ENCODE measurements at regions not wholly inside any gene's neighbourhood (a gene's known extent, or its start where the extent isn't known, plus 50 kb on each side); places are given as distances from the start of the nearest gene placed in this dataset.
"Not testable (repeated sequence)": the region's sequence is repeated elsewhere in the genome, so short reads cannot be mapped to it uniquely, and the experiment has no call there.

- no peak for DNase-seq (ENCODE audit: extremely low read depth, low read depth)
These were observed 336.4 kb downstream of the IL20RB start for GRCh38 chr3:137294139-137294538.

- DNase-seq (ENCODE audit: extremely low read depth, low read depth), result no peak
These were observed 337.1 kb downstream of the IL20RB start for GRCh38 chr3:137294839-137295238.

- DNase-seq (ENCODE audit: extremely low read depth, low read depth), result no peak
These were observed 337.6 kb downstream of the IL20RB start for GRCh38 chr3:137295336-137295735.

GRCh38 chr3:137296116-137296515 lies 338.3 kb downstream of the IL20RB start:
- no peak for DNase-seq (ENCODE audit: extremely low read depth, low read depth)

- no peak for DNase-seq (ENCODE audit: extremely low read depth, low read depth)
These were observed 340.0 kb downstream of the IL20RB start for GRCh38 chr3:137297770-137298169.

- DNase-seq (ENCODE audit: extremely low read depth, low read depth), result no peak
These were observed 342.9 kb downstream of the IL20RB start for GRCh38 chr3:137300703-137301102.

GRCh38 chr3:137304313-137305056 lies 346.7 kb downstream of the IL20RB start:
- DNase-seq (ENCODE audit: extremely low read depth, low read depth), result no peak

GRCh38 chr3:137324114-137324513 lies 366.3 kb downstream of the IL20RB start:
- DNase-seq (ENCODE audit: extremely low read depth, low read depth), result no peak

- DNase-seq (ENCODE audit: extremely low read depth, low read depth), result no peak
These were observed 367.4 kb downstream of the IL20RB start for GRCh38 chr3:137325170-137325569.

GRCh38 chr3:137325934-137326333 lies 368.2 kb downstream of the IL20RB start:
- DNase-seq (ENCODE audit: extremely low read depth, low read depth), result no peak

GRCh38 chr3:137329594-137329993 lies 371.8 kb downstream of the IL20RB start:
- DNase-seq (ENCODE audit: extremely low read depth, low read depth), result no peak

GRCh38 chr3:137330246-137330645 lies 372.5 kb downstream of the IL20RB start:
- no peak for DNase-seq (ENCODE audit: extremely low read depth, low read depth)

- DNase-seq (ENCODE audit: extremely low read depth, low read depth), result no peak
These were observed 374.5 kb downstream of the IL20RB start for GRCh38 chr3:137332297-137332696.

GRCh38 chr3:137335478-137335877 lies 377.7 kb downstream of the IL20RB start:
- no peak for DNase-seq (ENCODE audit: extremely low read depth, low read depth)

- DNase-seq (ENCODE audit: extremely low read depth, low read depth), result not testable (repeated sequence)
These were observed 380.6 kb downstream of the IL20RB start for GRCh38 chr3:137338400-137338799.

GRCh38 chr3:137343283-137343682 lies 385.5 kb downstream of the IL20RB start:
- no peak for DNase-seq (ENCODE audit: extremely low read depth, low read depth)

- no peak for DNase-seq (ENCODE audit: extremely low read depth, low read depth)
These were observed 389.3 kb downstream of the IL20RB start for GRCh38 chr3:137347132-137347531.

- DNase-seq (ENCODE audit: extremely low read depth, low read depth), result no peak
These were observed 390.1 kb downstream of the IL20RB start for GRCh38 chr3:137347817-137348368.

GRCh38 chr3:137348936-137349335 lies 391.2 kb downstream of the IL20RB start:
- no peak for DNase-seq (ENCODE audit: extremely low read depth, low read depth)

GRCh38 chr3:137349557-137350348 lies 392.0 kb downstream of the IL20RB start:
- DNase-seq (ENCODE audit: extremely low read depth, low read depth), result no peak

GRCh38 chr3:137360531-137361201 lies 402.9 kb downstream of the IL20RB start:
- no peak for DNase-seq (ENCODE audit: extremely low read depth, low read depth)

Measured in NCI-H460 (cell line).